ENCODE measurements at regions not wholly inside any gene's neighbourhood (a gene's known extent, or its start where the extent isn't known, plus 50 kb on each side); places are given as distances from the start of the nearest gene placed in this dataset.

DNA sequence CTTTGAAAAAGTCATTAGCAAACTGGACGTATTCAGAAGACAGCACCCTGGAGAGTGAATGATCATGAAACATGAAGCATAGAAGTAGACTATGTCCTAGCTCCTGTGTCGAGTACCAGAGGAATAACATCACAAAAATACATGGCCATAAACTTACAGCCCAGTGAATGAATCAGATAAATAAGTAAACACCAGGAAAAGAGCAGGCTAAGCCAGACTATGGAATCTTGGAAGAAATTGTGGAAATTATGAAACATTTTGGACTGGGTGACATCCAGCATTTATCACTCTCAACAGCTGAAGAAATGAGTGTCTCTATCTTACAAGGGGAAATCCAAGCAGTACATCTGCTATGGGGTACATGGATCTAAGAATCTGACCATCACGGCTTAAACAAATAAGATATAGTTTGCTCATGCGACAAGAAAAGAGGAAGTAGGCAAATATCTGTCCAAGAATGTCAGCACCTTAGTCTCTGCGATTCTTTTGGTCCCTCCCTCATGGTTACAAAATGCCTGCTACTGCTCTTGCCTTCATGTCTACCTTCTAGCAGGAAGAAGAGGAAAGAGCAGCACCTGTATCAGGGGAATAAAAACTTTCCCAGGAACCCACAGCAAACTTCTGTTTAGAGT, 481.5 kb downstream of the BCOR start:
- no peak for DNase-seq

DNA sequence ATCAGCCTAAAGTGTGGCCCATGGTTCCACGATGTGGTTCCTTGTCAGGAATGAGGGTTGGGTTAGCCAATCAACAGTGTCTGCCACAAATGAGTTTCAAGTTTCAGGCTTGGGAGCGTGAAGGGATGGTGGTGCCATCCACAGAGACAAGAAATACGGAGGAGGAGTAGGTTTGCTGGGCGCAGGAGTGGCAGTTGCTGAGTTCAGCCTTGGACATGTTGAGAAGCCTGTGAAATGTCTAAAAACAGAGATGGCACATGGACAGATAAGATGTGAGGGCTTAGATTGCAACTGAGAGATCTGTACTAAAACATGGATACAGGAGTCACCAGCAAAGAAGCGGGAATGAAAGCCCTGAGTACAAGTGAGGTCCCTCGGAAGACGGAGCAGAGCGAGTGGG, 481.0 kb downstream of the BCOR start:
- no peak for DNase-seq

DNA sequence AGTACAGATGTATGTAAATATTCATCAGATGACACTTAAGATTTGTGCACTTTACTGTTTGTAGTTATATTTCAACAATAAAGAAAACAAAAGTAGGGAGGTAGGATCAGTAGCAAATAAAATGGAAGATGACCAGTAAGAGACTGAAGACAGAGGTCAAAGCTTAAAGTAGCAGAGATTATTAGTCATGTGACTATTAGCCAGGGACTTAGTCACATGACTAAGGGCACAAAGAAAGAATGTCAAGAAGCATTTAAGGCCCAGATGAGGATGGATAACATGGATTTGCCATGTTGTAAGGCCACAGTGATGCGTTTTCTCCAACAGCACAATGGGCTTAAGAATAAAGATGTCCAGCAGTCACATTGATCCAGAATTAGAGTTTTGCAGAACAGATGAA, 479.6 kb downstream of the BCOR start:
- no peak for DNase-seq

DNA sequence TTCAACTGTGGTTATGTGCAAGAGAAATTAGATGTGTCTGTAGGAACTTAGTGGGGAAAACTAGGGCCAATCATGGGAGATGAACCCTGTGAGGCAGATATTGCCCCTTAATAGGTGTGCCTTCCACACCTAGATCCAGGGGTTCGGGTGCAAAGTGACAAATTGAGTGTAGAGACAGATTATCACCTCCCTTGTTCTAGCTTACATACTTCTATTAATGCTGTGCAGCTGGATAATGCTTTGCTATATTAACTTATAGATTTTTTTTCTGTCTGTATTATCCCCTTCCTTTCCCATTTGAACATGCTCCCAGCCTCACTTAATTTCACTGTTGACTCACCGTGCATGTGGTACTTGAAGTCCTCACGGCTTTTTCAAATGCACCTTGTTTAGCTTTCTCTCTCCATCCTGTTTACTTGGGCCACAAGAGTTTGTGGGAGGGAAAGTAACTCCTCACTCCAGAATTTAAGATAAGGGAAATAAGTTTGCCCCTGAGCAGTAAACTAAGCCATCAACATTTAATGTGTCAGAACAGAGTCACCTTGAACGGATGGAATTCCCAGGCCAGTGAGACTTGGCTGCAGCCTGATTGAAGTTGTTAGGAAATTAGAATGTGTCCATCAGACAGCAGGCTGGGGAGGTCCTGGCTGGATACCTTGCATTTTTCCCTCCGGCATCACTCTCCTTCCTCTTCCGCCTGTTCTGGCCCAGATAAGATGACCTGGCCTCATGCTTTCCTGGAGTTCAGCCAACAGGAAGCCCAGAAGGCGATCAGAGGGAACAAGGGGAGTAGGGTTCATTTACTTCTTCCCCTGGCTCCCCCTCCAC, 478.4 kb downstream of the BCOR start:
- no peak for DNase-seq

DNA sequence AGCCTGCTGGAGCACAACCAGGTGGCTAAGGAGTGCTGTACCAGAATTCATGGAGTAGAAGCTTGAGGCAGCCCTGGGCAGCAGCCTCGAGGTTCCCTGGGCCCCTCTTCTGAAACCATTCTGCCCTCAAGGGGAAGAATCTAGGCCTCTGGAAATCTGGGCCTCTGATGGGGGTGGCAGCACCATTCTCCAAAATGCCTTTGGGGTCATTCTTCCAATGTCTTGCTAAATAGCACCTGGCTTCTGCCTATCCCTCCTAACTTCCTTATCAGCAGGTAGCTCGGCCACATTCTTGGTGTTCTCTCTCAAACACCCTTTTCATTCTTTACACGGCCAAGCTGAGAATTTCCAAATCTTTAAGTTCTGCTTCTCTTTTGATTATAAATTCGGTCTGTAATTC, 473.6 kb downstream of the BCOR start:
- DNase-seq = no peak

DNA sequence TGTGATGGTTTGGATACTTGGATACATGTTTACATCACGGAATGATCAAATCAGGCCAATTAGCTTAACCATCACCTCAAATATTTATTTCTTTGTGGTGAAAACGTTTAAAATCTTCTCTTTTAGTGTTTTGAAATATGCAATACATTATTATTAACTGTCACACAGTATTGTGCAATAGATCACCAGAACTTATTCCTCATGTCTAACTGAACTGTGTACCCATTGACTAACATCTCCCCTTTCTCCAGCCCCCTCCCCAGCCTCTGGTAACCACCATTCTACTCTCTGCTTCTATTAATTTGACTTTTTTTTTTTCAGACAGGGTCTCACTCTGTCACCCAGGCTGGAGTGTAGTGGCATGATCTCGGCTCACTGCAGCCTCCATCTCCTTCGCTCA, 471.9 kb downstream of the BCOR start:
- no peak for DNase-seq

DNA sequence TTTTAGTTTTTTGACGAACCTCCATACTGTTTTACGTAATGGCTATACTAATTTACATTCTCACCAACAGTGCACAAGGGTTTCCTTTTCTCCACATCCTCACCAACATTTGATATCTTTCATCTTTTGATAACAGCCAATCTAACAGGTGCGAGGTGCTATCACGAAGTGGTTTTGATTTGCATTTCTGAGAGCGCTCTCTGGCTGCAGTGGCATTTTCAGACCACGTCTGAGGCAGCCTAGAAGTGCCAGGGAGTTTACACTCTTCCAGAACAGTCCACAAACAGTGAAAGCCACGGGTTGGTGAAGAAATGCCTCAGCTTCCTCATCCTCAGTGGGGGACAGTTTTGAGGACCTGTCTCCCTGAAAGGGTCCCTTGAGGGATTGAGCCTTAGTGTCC, 471.0 kb downstream of the BCOR start:
- DNase-seq = no peak

DNA sequence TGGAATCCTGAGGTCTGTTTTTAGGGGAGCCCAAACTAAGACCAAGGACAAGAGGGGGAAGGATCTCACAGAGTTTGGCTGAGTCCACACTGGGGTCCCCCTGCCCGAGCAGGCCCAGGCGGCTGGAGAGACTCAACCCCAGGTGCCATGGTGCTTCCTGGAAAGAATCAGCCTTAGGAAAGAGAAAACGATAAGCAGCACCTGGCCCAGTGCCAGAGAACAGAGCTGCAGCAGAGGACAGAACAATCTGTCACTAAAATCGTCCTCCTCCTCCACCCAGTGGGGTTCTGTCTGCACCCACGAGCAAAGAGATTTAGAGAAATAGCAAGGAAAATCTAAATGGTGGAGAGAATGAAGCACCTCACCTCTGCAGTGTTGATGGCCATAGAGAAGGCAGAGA, 470.5 kb downstream of the BCOR start:
- no peak for DNase-seq

DNA sequence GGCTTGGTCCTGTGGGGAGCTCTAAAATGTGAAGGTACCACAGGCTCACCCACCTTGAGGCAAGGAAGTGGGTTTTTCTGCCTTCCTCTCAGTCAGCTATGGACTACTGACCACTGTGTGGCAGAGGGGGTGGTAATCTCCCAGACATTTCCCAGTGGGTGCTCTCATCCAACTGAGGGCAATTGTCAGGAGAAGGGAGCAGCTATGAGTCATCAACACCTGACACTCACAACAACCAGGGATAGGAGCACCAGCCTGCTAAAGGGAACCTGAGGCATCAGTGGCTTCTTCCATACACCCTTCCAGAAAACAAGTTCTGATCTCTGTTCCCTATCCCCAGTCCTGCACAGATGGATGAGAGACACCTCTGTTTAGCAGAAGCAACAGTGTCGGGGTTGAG, 468.8 kb downstream of the BCOR start:
- no peak for DNase-seq

DNA sequence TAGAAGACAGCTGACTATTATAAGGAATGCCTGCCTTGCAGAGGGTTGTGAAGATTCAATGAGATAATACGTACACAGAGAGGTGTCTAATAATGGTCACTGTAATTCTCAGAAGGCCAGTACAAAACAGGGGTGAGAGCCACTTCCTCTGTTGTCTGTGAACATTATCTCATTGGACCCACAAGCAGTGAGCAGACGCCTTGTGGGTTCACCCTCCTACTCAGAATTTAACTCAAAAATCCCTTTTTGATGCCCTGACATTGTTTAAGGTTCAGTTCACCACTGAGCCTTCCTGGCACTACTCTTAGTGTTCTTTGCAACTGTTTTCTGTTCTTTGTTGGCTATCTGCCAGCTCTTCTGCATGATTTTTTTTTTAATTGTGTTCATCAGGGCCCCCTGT, 467.4 kb downstream of the BCOR start:
- DNase-seq = no peak

DNA sequence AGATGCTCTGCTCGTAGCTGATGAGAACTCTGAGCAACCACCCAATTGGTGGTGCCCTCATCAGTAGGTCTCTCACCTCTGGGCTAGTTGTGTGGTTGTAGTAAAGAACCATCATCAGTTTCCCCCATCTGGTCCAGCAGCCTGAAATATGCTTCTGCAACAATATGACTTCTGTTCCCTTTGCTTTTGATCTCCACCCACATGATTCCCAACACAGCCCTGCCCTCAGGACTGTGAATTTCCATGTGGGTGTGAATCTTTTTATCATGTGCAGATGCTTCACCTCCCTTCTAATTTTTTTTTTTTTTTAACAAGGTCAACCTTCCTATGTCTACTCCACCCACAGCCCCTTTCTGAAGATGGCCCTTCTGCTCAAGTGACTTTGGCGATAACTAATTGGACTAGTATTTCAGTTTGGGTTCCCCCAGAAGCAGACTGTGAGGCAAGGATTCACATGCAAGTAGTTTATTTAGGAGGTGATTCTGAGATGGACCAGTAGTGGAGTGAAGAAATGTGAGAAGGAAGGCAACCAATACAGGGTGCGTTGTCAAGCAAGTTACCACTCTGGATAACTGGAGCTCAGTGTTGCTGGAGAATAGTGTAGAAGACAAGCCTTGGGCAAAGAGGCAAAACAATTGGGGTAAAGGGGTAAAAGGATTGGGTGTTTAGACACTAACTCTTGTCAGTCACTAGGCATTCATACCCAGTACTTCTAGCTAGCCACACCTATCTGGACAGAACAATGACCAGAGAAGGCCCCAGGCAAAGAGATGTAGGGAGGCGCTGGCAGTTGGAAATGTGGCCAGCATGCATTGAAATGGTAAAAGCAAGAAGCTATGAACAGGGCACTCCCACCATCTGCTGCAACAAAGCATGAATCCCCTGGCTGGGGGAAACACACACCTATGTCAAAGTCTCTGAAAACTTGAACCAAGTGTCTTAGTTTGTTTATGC, 466.2 kb downstream of the BCOR start:
- DNase-seq = peak; percentile 25

DNA sequence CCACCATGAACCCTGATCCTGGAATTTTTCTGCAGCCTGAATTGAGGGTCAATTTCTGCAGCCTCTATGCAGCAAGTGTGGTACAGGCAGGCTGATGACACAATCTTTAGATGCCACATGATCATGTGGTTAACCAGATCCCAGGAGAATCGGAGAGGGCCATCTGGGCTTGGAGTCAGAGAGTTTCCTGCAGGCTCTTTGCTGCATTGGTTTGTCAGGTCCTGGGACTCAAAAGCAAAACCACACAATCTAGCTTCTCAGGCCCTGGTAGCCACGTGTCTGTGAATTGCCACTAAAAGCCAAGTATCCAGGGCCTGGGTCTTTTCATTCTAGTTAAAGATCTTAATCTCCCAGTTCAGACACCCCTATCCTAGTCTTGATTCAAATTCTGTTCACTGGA, 464.5 kb downstream of the BCOR start:
- peak; percentile 25 for DNase-seq

DNA sequence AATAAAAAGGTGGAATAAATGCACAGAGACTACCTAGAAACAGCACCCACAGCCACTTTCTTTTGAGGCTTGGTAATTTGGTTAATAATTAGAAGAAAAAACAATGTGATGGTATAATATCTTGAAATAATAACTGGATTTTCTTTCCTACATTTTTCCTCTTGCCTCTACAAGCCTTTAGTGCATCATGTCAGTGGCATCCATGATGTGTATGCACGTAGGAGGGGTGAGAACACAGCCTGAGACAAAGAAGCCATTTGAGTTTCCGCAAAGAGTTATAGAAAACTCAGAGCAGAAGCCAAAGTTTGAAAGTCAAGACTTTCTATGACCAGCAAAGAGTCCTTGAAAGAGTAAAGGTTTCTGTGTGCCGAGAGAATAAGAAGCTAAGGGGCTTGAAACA, 461.3 kb downstream of the BCOR start:
- no peak for DNase-seq

DNA sequence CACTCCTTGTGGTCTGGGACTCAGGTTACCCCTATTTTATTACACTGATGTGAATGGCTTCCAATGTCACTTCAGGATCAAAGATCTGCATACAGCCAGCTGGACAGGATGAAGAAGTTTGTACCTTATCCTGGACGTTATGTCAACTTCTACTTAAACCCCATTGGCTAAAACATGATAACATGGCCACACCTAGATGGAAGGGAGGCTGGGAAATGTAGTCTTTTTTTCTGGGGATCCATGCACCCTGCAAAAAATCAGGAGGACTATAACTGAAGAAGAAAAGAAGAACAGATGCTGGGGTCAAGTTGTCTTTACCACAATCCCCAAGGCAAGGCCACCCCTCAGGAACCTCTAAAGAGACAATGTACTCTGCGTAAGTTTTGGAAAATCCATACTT, 459.2 kb downstream of the BCOR start:
- DNase-seq = no peak

DNA sequence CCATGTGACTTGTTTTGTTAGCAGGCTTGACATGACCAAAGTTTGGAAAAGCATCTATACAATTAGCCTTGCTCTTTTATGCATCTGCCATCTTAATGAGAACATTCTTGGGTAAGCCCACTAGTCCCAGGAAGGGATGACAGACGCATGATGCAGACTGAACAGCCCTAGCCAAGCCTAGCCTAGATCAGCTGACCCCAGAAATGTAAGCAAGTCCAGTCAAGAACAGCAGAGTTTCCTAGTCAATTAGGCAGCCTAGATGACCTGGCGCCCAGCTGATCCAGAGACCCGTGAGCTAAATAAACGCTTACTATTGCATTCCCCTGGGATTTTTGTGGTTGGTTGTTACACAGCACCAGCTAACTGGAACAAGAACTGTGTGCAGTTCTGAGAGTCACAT, 457.9 kb downstream of the BCOR start:
- DNase-seq = no peak

DNA sequence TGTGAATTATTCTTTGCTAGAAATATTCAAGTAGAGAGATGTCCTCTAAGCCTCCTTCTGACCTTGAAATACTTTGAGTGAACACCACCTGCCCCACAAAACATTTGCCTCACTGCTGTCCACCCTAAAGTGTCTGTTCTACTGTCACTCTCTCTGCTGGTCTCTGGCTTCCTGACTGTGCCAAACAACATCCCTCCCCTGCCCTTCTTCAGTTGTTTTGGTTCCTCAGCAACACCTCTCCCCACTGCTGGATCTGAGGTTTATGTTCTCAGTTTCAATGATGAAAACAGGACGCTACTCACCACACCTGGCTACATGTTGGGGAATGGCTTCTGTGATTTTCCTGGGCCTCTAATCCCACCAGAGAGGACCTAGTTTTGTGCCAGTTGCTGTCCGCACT, 456.9 kb downstream of the BCOR start:
- no peak for DNase-seq

DNA sequence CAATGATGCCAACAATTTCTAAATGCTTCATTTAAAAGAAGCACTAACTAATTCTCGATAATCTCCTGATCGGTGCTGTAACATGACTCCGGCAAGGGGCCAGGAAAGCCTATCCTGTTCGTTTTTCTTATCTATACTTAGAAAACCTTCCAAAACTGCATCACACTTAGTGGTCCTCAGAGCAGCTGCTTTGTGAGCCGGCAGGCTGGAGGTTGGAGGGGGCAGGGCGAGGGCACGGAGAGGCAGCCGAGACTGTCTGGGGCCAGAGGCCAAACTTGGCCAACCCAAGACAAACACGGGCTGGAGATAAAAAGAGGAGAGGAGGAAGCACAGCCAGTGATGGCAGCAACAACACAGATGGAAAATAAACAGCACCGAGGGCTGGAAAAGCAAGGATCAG, 455.7 kb downstream of the BCOR start:
- no peak for DNase-seq

DNA sequence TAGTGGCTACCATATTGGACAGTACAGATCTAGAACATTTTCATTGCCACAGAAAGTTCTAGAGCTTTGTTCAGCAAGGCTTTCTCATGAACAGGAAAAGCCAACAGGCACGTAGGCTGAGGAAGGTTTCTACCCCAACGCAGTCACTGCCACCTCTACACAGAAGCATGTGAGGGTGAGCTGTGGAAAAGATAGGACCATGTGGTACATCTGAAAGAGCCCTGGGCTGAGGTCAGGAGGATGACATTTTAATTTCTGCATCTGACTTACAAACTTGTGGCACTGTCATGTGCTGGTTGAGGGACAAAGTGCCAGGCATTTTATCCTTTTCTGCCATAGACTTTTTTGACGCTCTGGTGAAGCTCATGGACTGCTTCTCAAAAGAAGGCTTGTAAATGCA, 454.2 kb downstream of the BCOR start:
- DNase-seq = peak; percentile 25

DNA sequence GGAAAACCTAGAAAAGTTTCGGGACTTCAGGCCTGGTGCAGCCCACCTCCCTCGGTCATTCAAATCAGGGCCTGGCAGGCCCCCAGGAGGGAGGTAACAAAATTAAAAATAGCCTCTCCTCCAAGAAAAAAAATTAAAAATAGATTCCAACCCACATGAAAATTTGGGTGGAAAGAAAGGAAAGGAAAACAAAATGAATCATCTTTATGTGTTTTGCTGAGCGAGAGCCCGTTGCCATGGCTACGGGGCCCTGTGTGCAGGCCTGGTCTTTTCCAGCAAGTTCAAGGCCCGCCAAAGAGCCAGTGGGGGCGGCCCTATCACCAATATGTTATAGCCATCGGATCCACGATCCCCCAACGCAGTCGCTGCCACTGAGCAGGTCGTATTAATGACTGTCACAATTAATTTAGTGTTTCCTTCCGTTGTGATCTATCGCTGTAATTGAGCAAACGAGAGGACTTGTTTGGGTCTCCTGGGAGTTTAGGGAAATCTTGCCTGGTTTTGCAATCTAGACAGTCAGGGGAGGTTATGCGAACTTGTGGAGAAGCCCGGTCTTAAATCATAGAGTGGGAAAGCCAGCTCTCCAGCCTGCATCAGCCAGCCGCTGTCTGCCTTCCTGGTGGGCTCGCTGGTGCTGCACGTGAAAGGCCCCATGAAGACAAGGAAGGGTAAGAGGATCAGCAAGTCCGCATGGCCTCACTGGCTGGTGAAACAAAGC, 452.4 kb downstream of the BCOR start:
- peak; percentile 29 for DNase-seq

DNA sequence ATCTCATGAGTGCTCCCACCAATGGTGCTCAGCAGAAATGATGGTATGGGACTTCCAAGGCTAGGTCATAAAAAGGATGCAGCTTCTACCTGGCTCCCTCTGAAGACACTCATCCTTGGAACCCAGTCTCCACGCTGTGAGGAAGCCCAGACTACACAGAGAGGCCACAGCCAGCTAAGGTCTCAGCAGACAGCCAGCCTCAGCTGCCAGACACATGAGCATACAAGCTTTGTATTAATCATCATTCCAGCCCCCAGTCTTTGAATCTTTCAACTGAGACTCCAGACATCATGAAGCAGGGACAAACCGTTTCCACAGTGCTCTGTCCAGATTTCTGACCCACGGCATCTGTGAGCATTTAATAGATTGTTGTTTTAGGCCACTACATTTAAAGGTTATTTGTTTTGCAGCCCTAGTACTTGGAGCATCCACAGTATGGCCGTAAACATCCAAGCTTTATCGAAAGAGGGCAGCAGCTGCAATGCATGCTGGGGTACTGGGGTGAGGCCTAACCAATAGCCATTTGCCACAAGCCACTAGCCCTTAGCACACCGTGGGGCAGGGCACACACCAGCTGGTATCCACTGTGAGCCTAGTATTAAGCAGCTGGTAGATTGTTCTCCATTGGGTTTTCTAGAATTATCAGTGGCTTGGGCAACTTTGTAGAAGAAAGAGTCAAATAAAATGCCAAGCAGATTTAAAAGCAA, 449.1 kb downstream of the BCOR start:
- no peak for DNase-seq

DNA sequence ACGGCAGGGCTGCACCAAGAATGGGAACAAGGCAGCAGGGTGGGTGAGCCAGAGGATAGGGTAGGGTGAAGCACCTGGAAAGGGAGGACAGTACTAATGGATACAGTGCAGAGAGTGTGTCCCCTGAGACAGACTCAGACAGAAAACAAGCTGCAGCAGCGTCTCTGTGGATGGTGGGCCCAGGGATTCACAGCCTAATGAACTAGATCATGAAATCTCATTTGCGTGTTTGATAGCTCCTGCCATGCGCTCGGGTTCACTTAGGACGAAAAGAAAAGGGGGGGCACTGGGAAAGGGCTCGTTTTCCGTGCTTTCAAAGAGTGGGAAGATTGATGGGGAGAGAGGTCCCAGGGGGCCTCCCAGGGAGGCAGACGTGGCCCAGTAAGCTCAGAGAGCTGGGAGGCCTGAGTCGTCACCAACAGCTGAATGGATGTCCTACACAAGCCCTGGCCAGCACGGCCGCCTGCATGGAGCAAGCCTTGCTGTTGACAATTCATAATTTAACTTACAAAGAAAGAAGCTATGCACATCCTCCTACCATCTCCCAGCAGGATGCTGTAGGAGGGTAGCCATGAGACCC, 446.9 kb downstream of the BCOR start:
- no peak for DNase-seq

DNA sequence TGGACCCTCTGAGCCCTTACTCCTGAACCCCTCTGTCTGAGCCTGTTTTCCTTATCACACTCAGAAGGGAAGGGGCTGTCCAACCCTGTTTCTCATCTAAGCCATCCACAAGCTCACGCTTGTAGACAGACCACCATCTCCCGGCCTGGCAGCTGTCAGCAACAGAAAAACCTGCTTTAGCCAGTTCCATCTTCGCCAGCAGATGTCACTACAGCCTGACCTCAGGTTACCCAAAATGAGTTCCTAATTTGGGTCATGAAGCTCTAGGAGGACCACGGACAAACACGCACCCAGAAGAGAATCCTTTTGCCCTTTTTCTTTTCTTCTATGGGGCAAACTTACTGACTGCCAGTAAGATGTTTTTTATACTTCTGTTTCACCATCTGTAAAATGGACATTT, 445.4 kb downstream of the BCOR start:
- DNase-seq = peak; percentile 21
